ENCODE measurements at regions not wholly inside any gene's neighbourhood (a gene's known extent, or its start where the extent isn't known, plus 50 kb on each side); places are given as distances from the start of the nearest gene placed in this dataset.
A peak's percentile ranks its signal among the peaks of the same experiment; 100 is the strongest.

GRCh38 chr13:97120976-97121375 lies 101.2 kb upstream of the MBNL2 start:
- ChIA-PET POLR2A (no interaction called here), CTCF (interaction anchor here (0.6 kb wide), 1 partner anchor 309 kb away, joined by 3 read pairs; no protein-coding TSS in a partner anchor)
- DNase-seq (ENCODE audit: extremely low spot score): no peak
- no peak for TF ChIP-seq ELF4 (IDR thresholded peaks at IDR 0.05)
- TF ChIP-seq PKNOX1 (IDR thresholded peaks at IDR 0.05): no peak
- TF ChIP-seq LEF1 (IDR thresholded peaks at IDR 0.05; ENCODE audit: borderline replicate concordance): no peak
- no peak for TF ChIP-seq FOXA1 (IDR thresholded peaks at IDR 0.05)
- TF ChIP-seq SP1 (IDR thresholded peaks at IDR 0.05): no peak
- TF ChIP-seq HDGF (IDR thresholded peaks at IDR 0.05; ENCODE audit: borderline replicate concordance): no peak
- TF ChIP-seq TARDBP (IDR thresholded peaks at IDR 0.05): no peak
- no peak for TF ChIP-seq BHLHE40 (IDR thresholded peaks at IDR 0.05; ENCODE audit: borderline replicate concordance)
- no peak for TF ChIP-seq ARNT (IDR thresholded peaks at IDR 0.05)
- no peak for TF ChIP-seq NFRKB (IDR thresholded peaks at IDR 0.05)
- no peak for TF ChIP-seq ZNF384 (IDR thresholded peaks at IDR 0.05)
- TF ChIP-seq FOXM1 (IDR thresholded peaks at IDR 0.05; ENCODE audit: borderline replicate concordance): no peak
- no peak for TF ChIP-seq SUZ12 (IDR thresholded peaks at IDR 0.05)
- no peak for TF ChIP-seq CTBP1 (IDR thresholded peaks at IDR 0.05; ENCODE audit: borderline replicate concordance)
- no peak for TF ChIP-seq L3MBTL2 (conservative IDR thresholded peaks at IDR 0.05)
- no peak for TF ChIP-seq FOXK2 (IDR thresholded peaks at IDR 0.05)

GRCh38 chr13:97121894-97122293 lies 100.2 kb upstream of the MBNL2 start:
- ChIA-PET CTCF (no interaction called here), POLR2A (no interaction called here)
- TF ChIP-seq FOXM1 (IDR thresholded peaks at IDR 0.05; ENCODE audit: borderline replicate concordance) (no peak), TARDBP (IDR thresholded peaks at IDR 0.05) (no peak), SP1 (IDR thresholded peaks at IDR 0.05) (no peak), CTBP1 (IDR thresholded peaks at IDR 0.05; ENCODE audit: borderline replicate concordance) (no peak)
- no peak for DNase-seq (ENCODE audit: extremely low spot score)

GRCh38 chr13:97122381-97122996 lies 99.6 kb upstream of the MBNL2 start:
- ChIA-PET POLR2A (no interaction called here), CTCF (no interaction called here)
- TF ChIP-seq NFRKB (IDR thresholded peaks at IDR 0.05) (no peak), FOXA1 (IDR thresholded peaks at IDR 0.05) (no peak), SUZ12 (IDR thresholded peaks at IDR 0.05) (no peak)
- DNase-seq (ENCODE audit: extremely low spot score): no peak

- TF ChIP-seq FOXA1 (IDR thresholded peaks at IDR 0.05): no peak
- TF ChIP-seq NFRKB (IDR thresholded peaks at IDR 0.05): no peak
- TF ChIP-seq BHLHE40 (IDR thresholded peaks at IDR 0.05; ENCODE audit: borderline replicate concordance): no peak
- no peak for TF ChIP-seq L3MBTL2 (conservative IDR thresholded peaks at IDR 0.05)
- TF ChIP-seq FOXK2 (IDR thresholded peaks at IDR 0.05): no peak
- TF ChIP-seq ARNT (IDR thresholded peaks at IDR 0.05): no peak
- DNase-seq (ENCODE audit: extremely low spot score): no peak
- POLR2A ChIA-PET: interaction anchor here (1.0 kb wide), 1 partner anchor 9 kb away, joined by 3 read pairs; no protein-coding TSS in a partner anchor
- CTCF ChIA-PET: interaction anchor here (0.7 kb wide), 1 partner anchor 178 kb away, joined by 3 read pairs; no protein-coding TSS in a partner anchor
Observed at GRCh38 chr13:97124206-97124605, 97.9 kb upstream of the MBNL2 start.

- POLR2A ChIA-PET: interaction anchor here (0.9 to 1.0 kb wide), 3 partner anchors 10 to 308 kb away, joined by 3 to 7 read pairs (median 3); partner anchors contain the start of gene RAP2A
Observed at GRCh38 chr13:97124915-97125809, 97.0 kb upstream of the MBNL2 start.

GRCh38 chr13:97125810-97126738 lies 96.1 kb upstream of the MBNL2 start:
- CTCF ChIA-PET: interaction anchor here (0.9 to 1.2 kb wide), 2 partner anchors 16 to 17 kb away, joined by 3 to 7 read pairs; no protein-coding TSS in a partner anchor
- no peak for TF ChIP-seq LEF1 (IDR thresholded peaks at IDR 0.05; ENCODE audit: borderline replicate concordance)
- peak; percentile 45; the same call in 1 of the 2 replicates for TF ChIP-seq ZNF384 (IDR thresholded peaks at IDR 0.05)
- DNase-seq (ENCODE audit: extremely low spot score): peak; percentile 19
- POLR2A ChIA-PET: interaction anchor here (1.0 kb wide), 1 partner anchor 15 kb away, joined by 3 read pairs; no protein-coding TSS in a partner anchor

More at GRCh38 chr13:97124915-97125809, 97.0 kb upstream of the MBNL2 start:
- DNase-seq (ENCODE audit: extremely low spot score): peak; percentile 46
- no peak for TF ChIP-seq TARDBP (IDR thresholded peaks at IDR 0.05)
- peak; percentile 89 for TF ChIP-seq PKNOX1 (IDR thresholded peaks at IDR 0.05)
- CTCF ChIA-PET: interaction anchor here (0.7 to 1.2 kb wide), 3 partner anchors 16 to 177 kb away, joined by 3 to 7 read pairs (median 3); no protein-coding TSS in a partner anchor
